A549 (cell line): ENCODE measurements at regions not wholly inside any gene's neighbourhood (a gene's known extent, or its start where the extent isn't known, plus 50 kb on each side); places are given as distances from the start of the nearest gene placed in this dataset.

ENCODE experiments used
- EP300 ChIP-seq, 2 experiments: fragments of >200 bp; sonication (Bioruptor Twin); formaldehyde crosslinking; IDR thresholded peaks; 2 replicates in 1 of 2; 3 replicates in 1 of 2; pipeline ENCODE4 v1.6.1; 2016 to 2017
- POLR2A ChIP-seq: IDR thresholded peaks from 2 replicates; pipeline ENCODE4 v1.6.1; 2012; ENCODE audit warnings: mild to moderate bottlenecking, low read length
- POLR2AphosphoS2 ChIP-seq: conservative IDR thresholded peaks from 2 replicates; pipeline ENCODE4 v1.6.1; 2012; ENCODE audit warnings: low read length, improper control_type of control experiment, inconsistent platforms
- TF ChIP-seq, protein P1 (sequence below): fragments of >200 bp; sonication (Bioruptor Twin); formaldehyde crosslinking; IDR thresholded peaks from 3 replicates; pipeline ENCODE4 v1.5.1; 2016

DNA sequence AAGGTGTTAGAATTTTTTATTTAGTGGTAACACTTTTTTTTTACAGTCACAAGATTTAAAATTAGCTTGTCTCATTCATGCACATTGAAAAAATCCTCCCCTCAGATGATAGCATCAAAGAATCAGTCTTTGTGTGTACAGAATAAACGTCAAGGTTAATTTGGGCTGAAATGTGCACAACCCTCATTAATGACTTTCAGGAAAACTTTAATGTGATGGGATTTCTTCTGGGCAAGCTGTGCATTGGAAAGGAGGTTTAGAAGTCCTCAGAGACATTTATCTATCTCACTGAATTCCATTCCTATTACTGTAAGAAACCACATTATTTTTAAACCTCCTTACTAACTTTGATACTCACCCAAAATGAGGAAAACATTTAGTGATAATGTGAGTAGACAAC lies 88.2 kb upstream of the TECRL start:
- TF ChIP-seq POLR2AphosphoS2 (no peak), EP300 (IDR thresholded peaks at IDR 0.05) (no peak), POLR2A (no peak)
- TF ChIP-seq, protein P1, sequence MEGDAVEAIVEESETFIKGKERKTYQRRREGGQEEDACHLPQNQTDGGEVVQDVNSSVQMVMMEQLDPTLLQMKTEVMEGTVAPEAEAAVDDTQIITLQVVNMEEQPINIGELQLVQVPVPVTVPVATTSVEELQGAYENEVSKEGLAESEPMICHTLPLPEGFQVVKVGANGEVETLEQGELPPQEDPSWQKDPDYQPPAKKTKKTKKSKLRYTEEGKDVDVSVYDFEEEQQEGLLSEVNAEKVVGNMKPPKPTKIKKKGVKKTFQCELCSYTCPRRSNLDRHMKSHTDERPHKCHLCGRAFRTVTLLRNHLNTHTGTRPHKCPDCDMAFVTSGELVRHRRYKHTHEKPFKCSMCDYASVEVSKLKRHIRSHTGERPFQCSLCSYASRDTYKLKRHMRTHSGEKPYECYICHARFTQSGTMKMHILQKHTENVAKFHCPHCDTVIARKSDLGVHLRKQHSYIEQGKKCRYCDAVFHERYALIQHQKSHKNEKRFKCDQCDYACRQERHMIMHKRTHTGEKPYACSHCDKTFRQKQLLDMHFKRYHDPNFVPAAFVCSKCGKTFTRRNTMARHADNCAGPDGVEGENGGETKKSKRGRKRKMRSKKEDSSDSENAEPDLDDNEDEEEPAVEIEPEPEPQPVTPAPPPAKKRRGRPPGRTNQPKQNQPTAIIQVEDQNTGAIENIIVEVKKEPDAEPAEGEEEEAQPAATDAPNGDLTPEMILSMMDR, result no peak
